DND-41 (cell line): ENCODE measurements at regions not wholly inside any gene's neighbourhood (a gene's known extent, or its start where the extent isn't known, plus 50 kb on each side); places are given as distances from the start of the nearest gene placed in this dataset.

Experiments used
- ATAC-seq: fragments of 200-7000 bp; cut with Tn5 transposase; 3 replicates; pipeline ENCODE4 v1.9.1; 2021; ENCODE audit warnings: low read depth; ENCODE audit not compliant: insufficient read depth
- DNase-seq: peaks from one replicate; pipeline ENCODE4 v3.0.0-alpha.2; 2020
- H2AFZ ChIP-seq: 2 replicates; pipeline ENCODE4 v1.6.0; 2012; ENCODE audit warnings: low read depth, low read length
- H3K27ac ChIP-seq: 2 replicates; pipeline ENCODE4 v1.5.1; 2012; ENCODE audit warnings: low read length, inconsistent platforms
- H3K27me3 ChIP-seq: fragments of 200-600 bp; sonication (generic); 2 replicates; pipeline ENCODE4 v1.6.0; 2012; ENCODE audit warnings: low read length, mild to moderate bottlenecking, inconsistent platforms; ENCODE audit not compliant: insufficient read depth, poor library complexity
- H3K36me3 ChIP-seq: 2 replicates; pipeline ENCODE4 v1.5.1; 2012; ENCODE audit warnings: low read length, inconsistent platforms; ENCODE audit not compliant: insufficient read depth
- H3K4me1 ChIP-seq: 2 replicates; pipeline ENCODE4 v1.5.1; 2012; ENCODE audit warnings: mild to moderate bottlenecking, low read length; ENCODE audit not compliant: insufficient read depth
- H3K4me2 ChIP-seq: 2 replicates; pipeline ENCODE4 v1.6.0; 2012; ENCODE audit warnings: mild to moderate bottlenecking, moderate library complexity, low read length, inconsistent platforms; ENCODE audit not compliant: insufficient read depth
- H3K4me3 ChIP-seq, 2 experiments: fragments of 200-600 bp in 1 of 2; shearing (Covaris generic) in 1 of 2; 2 replicates each; pipeline ENCODE4 v1.5.1; 2012 to 2016; ENCODE audit warnings: inconsistent platforms in 2 of 2, low read length in 2 of 2, mild to moderate bottlenecking in 2 of 2, low read depth in 1 of 2, moderate library complexity in 1 of 2
- H3K79me2 ChIP-seq: 2 replicates; pipeline ENCODE4 v1.6.0; 2012; ENCODE audit warnings: low read length, inconsistent platforms; ENCODE audit not compliant: insufficient read depth
- H3K9ac ChIP-seq: 2 replicates; pipeline ENCODE4 v1.6.0; 2012; ENCODE audit warnings: low read depth, mild to moderate bottlenecking, inconsistent platforms, low read length, moderate library complexity
- H3K9me3 ChIP-seq: 2 replicates; pipeline ENCODE4 v1.5.1; 2012; ENCODE audit warnings: low read length, moderate library complexity, mild to moderate bottlenecking, inconsistent platforms; ENCODE audit not compliant: insufficient read depth, severe bottlenecking
- H4K20me1 ChIP-seq: 2 replicates; pipeline ENCODE4 v1.6.0; 2012; ENCODE audit warnings: low read length; ENCODE audit not compliant: insufficient read depth
- CTCF ChIP-seq: IDR thresholded peaks from 2 replicates; pipeline ENCODE4 v1.5.1; 2012; ENCODE audit warnings: borderline replicate concordance, low read length, moderate library complexity, mild to moderate bottlenecking; ENCODE audit not compliant: poor library complexity, severe bottlenecking; ENCODE audit errors: extremely low read depth
- EZH2 ChIP-seq: IDR thresholded peaks from 3 replicates; pipeline ENCODE4 v1.6.1; 2012; ENCODE audit warnings: borderline replicate concordance, low read depth, mild to moderate bottlenecking, moderate library complexity, low read length, inconsistent platforms; ENCODE audit not compliant: severe bottlenecking

DNA sequence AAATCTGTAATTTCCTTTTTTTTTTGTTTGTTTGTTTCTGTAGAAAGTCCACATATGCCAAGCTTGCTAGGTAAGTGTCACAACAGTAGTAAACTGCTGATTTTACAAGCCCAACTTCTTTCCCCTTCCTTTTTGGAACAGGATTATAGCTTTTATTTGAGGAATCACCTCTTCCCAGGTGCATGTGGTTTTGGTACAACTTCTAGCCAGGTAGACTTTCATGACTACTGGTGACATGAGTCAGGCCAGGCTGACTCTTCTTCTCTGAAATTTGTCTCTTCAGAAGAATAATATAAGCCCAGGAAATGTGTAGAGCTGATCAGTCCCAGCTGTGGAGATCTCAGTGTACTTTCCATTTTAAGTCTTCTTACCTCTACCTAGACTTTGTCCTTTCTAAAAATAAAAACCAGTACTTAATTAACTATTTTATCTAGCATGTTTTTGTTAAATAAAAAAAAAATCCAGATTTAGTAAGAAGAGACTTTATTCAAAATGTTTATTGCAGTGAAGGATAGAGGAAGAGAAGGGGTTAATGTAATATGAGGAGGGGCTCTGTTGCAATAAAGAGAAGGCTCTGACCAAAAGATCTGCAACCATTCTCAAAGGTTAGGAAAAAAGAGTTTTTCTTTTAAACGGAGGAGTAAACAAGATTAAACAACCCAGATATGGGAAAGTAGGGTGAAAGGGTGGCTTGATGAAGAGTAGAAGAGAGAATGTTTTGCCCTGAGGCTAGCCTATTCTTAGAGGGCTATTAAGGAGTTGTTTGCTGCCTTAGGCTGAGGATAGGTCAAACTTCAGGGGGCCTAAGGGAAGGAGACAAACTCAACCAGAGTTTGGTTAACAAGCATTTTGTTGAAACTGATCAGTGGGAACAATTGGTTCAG is 664.2 kb downstream of the SORCS1 start:
- no peaks in the 10 kb centered on the region for H3K4me1 ChIP-seq
- no peaks in the 10 kb centered on the region for H3K36me3 ChIP-seq
- no peak overlapping the region for H3K9ac ChIP-seq
- no peaks in the 10 kb centered on the region for H3K79me2 ChIP-seq
- no peaks in the 10 kb centered on the region for H3K27me3 ChIP-seq
- no peak overlapping the region for H3K4me3 ChIP-seq
- H3K9me3 ChIP-seq, result no peaks in the 10 kb centered on the region
- ATAC-seq (no peak), DNase-seq (no peak)
- no peak for TF ChIP-seq EZH2
- no peak for TF ChIP-seq CTCF
- no peak overlapping the region for H3K4me2 ChIP-seq
- no peaks in the 10 kb centered on the region for H4K20me1 ChIP-seq
- H3K27ac ChIP-seq, result no peak overlapping the region
- no peak overlapping the region for H2AFZ ChIP-seq

GRCh38 chr10:106499448-106499847 is 665.1 kb downstream of the SORCS1 start:
- ATAC-seq (no peak), DNase-seq (no peak)
- H4K20me1 ChIP-seq, result no peaks in the 10 kb centered on the region
- no peak for TF ChIP-seq EZH2
- no peak for TF ChIP-seq CTCF
- no peaks in the 10 kb centered on the region for H3K9me3 ChIP-seq
- no peak overlapping the region for H3K9ac ChIP-seq
- no peaks in the 10 kb centered on the region for H3K4me1 ChIP-seq
- no peak overlapping the region for H3K4me3 ChIP-seq
- H3K36me3 ChIP-seq, result no peaks in the 10 kb centered on the region
- H3K27me3 ChIP-seq, result no peaks in the 10 kb centered on the region
- no peak overlapping the region for H3K27ac ChIP-seq
- no peak overlapping the region for H2AFZ ChIP-seq
- H3K79me2 ChIP-seq, result no peaks in the 10 kb centered on the region
- no peak overlapping the region for H3K4me2 ChIP-seq

- H3K79me2 ChIP-seq, result no peaks in the 10 kb centered on the region
- H3K36me3 ChIP-seq, result no peaks in the 10 kb centered on the region
Observed at GRCh38 chr10:106498675-106499074, 665.8 kb downstream of the SORCS1 start.

More at GRCh38 chr10:106498675-106499074, 665.8 kb downstream of the SORCS1 start:
- no peak overlapping the region for H3K4me2 ChIP-seq
- no peak overlapping the region for H3K27ac ChIP-seq
- H3K4me1 ChIP-seq, result no peaks in the 10 kb centered on the region
- no peak overlapping the region for H3K4me3 ChIP-seq
- no peak for TF ChIP-seq CTCF
- TF ChIP-seq EZH2, result no peak
- H3K9me3 ChIP-seq, result no peaks in the 10 kb centered on the region
- H4K20me1 ChIP-seq, result no peaks in the 10 kb centered on the region
- no peak for DNase-seq
- H2AFZ ChIP-seq, result no peak overlapping the region
- ATAC-seq, result no peak
- no peak overlapping the region for H3K9ac ChIP-seq
- no peaks in the 10 kb centered on the region for H3K27me3 ChIP-seq
